Activated CD4-positive, alpha-beta T cell treated with anti-CD3 and anti-CD28 coated beads, Interleukin-2, Interleukin-4, amounts not matched to agents 100 ng/mL and 50 ng/mL, durations not matched to agents 16 hours and 8 hours (primary cell): ENCODE measurements at regions not wholly inside any gene's neighbourhood (a gene's known extent, or its start where the extent isn't known, plus 50 kb on each side); places are given as distances from the start of the nearest gene placed in this dataset.
"Not testable (repeated sequence)": the region's sequence is repeated elsewhere in the genome, so short reads cannot be mapped to it uniquely, and the experiment has no call there.

Experiments
- DNase-seq: peaks from one replicate; pipeline ENCODE4 v3.0.0-alpha.2; 2020; ENCODE audit warnings: low spot score

GRCh38 chr13:85601526-85601925 lies 197.7 kb downstream of the SLITRK6 start:
- no peak for DNase-seq

- no peak for DNase-seq
Measured at GRCh38 chr13:85597790-85598500, 201.3 kb downstream of the SLITRK6 start.

DNA sequence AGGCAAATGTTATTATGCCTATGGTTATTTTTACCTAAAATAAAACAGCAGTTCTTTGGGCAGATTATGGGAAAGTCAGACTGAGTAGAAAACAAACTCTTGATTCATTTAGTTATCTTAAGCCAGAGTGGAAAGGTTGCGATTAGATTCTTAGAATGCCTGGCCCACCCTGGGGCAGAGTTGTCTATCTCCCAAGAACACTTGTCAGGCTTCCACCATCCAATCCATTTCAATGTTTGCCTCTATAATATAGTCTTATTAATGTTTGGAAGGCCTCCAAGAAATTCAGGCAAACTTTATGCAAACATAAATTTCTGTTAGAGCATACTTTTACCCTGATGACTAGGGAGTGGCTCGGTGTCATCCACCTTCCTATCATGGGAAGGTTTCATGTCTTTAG lies 207.0 kb downstream of the SLITRK6 start:
- DNase-seq = no peak

DNA sequence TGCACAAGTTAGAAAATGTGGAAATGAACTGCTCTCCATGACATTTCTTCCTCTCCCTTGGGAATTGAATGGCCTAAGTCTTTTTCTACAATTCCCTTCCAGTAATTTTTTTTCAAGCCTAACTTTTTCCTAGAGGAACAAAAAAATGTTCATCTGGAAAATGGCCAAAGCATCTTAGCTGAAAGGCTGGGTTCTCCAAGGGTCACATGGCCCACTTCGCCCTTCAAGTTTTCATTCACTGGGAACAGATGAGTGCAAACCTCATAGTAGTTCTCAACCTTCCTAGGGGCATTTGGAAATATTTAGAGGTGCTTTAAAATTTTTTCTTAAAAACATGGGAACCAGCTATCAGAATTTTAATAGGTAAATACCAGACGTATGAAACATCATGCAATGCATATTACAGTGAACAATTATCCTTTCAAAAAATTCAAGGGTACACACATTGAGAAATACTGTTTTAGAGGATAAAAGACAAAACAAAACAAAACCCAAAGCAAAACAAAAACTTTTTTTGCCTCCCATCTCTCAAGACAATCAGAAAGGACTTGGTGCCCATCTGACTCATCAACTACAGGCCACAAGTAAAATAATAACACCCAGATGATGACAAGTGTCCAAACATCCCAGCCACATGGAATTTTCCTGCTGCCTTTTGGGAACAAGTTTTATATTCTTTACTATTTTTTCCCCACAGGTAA lies 208.8 kb downstream of the SLITRK6 start:
- no peak for DNase-seq

DNA sequence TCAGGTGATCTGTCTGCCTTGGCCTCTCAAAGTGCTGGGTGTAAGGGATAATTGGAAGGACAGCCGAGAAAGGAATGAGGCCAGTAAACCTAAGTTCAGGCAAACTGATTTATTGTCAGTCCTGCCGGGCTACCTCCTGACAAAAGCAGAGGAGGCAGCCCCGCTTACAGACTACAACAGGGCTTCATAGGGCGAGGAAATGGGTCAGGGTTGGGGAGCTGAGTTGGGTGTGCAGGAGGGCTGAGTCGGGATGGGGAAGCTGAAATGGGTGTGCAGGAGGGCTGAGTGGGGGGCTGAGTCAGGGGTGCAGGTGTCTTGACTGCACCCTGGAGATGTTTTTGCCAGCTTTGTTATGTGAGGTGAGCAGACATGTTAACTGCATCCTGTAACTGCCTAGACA lies 210.2 kb downstream of the SLITRK6 start:
- no peak for DNase-seq

- no peak for DNase-seq
Measured at GRCh38 chr13:85588359-85588758, 210.9 kb downstream of the SLITRK6 start.

GRCh38 chr13:85586856-85587255 lies 212.4 kb downstream of the SLITRK6 start:
- DNase-seq = no peak

- no peak for DNase-seq
Measured at GRCh38 chr13:85586422-85586831, 212.8 kb downstream of the SLITRK6 start.

- DNase-seq = no peak
Measured at GRCh38 chr13:85582890-85583289, 216.3 kb downstream of the SLITRK6 start.

GRCh38 chr13:85575110-85575509 lies 224.1 kb downstream of the SLITRK6 start:
- DNase-seq = no peak

GRCh38 chr13:85567909-85568308 lies 231.3 kb downstream of the SLITRK6 start:
- no peak for DNase-seq

DNA sequence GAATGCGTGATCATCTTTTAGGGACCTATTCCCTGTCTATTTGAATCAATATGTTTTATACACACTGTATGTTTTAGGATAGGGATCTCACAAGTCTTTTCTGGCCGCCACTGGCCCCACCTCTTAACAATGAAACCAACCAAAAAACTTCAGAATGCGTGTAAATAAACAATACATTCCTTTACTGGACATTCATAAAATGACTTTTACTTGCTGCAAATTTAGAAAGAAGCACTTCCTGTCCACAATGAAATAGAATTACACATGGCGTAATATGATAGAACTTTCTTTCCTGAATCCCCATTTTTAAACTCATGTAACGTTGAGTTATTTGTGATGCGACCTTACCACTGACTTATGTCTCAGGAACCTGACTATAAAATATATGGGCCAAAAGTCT lies 233.6 kb downstream of the SLITRK6 start:
- DNase-seq = no peak

DNA sequence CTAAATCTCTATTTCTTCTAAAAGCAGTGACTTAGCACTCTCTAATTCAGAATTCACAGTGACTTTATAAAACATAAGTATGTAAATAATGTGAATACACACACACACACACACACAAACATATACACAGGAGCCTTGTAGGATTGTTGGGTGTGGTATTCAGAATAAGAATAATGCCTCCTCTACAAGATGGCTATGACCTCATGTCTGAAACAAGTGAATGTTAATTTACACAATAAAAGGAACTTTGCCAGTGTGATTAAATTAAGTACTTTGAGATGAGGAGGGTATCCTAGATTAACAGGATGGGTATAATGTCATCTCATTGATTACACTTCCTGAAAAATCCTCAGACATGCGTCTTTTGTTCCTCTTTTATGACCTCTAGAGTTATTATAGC lies 234.6 kb downstream of the SLITRK6 start:
- DNase-seq = no peak

DNA sequence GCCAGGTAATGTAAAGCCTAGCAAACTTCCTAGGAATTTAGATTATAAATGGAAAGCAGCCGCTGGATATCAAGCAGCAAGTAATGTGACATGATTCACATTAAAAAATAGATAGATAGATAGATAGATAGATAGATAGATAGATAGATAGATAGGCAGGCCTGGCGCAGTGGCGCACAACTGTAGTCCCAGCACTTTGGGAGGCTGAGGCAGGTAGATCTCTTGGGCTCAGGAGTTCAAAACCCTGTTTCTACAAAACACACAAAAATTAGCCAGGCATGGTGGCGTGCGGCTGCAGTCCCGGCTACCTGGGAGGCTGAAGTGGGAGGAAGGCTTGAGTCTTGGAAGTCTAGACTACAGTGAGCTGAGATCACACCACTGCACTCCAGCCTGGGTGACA lies 236.9 kb downstream of the SLITRK6 start:
- DNase-seq = no peak

DNA sequence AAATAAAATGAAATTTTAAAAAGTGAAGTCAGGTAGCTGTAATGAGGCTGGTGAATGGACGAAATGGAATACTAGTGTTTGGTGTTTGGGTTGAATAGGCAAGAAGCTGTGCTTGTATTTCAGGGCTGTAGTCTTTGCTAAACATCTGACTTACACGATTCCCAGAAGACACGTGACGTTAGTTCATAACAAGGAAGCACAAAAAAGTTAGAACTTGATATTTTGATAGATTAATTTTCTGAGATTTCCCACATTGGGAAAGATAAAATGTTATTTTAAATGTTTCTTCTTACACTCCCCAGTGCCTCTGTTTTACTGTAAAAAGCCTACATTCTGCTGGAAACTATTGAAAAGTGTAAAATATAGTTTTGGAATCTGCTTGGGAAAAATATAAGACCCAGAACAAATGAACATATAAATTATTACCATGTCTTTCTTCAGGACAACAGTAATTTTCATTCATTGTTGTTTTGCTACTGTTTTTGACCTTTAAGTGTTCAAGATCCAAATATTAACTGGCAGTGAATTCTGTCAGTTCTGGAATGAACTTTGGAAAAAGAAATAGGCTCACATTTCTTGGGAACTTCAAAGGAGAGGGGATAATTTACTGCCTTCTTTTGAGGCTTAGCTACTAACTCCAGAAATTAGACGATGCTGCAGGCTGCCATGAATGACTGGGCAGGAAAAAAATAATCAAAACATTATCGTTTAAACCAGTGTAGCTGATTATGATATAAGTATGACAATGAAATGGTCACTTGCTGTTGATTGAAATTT lies 241.3 kb downstream of the SLITRK6 start:
- DNase-seq = no peak

GRCh38 chr13:85551012-85551411 lies 248.2 kb downstream of the SLITRK6 start:
- DNase-seq = no peak

DNA sequence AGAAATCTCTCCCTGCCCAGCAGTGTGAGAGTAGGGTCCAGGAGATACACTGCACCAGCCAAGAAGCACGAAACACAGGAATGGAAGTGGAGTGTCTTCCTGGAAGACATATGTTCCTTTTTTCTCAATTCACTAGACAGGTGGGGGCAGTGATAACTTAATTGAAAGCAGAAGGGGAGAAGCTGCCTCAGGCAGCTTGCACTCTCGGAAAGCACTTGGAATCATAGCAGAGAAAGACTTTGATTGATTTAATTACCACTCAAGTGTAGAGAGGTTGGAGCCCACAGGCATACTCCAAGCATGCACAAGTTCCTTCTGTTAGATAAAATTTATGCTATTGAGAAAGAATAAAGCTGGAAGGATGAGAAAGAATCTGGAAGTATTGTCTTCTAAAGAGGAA lies 249.4 kb downstream of the SLITRK6 start:
- no peak for DNase-seq

GRCh38 chr13:85548845-85549244 lies 250.4 kb downstream of the SLITRK6 start:
- not testable (repeated sequence) for DNase-seq

DNA sequence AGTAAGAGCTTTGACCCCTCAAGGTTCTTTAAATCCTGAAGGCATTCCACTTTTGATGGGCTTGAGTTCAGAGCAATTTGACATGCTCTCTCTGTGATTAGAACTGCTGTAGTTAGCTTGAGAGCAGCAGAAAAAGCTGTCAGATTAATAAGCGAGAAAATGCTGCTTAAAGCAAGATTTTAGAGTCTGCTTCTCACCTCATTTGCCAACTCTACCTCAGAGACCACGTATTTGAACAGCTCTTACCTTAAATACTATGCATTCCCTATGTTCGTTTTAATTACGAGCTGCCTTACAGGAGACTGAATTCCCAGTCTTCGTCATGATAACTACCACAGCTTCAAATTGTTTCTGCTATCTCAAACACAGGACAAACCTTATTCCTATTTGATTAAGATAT lies 253.4 kb downstream of the SLITRK6 start:
- no peak for DNase-seq

DNA sequence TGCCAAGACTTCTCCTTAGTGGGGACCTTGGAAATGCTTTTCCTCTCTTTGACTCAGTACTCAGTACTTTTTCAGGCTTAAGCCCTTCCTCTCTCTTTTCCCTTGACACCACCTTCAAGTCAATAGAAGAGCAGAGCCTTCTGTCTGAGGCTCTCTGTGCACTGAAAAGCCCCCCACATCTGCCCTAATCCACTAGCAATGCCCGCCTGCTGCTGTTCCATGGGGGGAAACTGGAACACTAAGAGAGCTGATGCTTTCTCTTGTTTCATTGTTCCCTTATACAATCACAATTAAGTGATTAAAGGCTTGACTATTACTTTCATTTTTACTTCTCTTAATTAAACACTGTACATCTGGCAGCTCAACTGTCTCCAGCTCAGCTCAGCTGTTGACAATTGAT lies 254.5 kb downstream of the SLITRK6 start:
- DNase-seq = no peak

DNA sequence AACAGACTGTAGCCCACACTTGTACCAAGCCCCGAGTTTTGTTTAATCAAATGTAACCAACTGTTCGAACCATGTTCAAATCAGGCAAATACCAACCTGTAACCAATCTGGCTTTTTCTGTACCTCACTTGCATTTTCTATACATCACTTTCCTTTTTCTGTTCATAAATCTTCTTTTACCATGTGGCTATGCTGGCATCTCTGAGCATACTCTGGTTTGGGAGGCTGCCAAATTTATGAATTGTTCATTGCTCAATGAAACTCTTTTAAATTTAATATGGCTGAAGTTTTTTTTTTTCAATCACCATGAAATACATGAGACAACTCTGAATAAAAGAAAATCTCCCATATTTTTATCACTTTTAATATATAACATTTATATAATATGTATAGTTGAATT lies 256.1 kb downstream of the SLITRK6 start:
- no peak for DNase-seq

DNA sequence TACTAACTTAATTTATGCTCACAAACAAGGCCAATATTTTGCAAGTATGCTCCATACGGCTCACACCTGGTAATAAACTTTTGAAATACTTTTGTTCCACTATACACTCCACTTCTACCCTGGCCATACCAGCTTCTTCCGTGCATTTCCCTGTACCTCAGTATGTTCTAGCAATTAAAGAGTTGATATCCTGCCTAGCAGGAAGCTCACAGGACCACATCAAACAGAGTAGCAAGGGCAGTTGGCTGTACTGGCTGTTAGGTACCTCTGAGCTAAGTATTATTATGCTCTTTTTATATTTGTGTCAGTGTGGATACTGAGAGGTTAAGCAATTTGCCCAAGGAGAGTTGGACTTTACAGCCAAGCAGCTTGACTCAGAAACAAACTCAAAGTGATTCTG lies 257.7 kb downstream of the SLITRK6 start:
- DNase-seq = no peak

- DNase-seq = no peak
Measured at GRCh38 chr13:85538957-85539356, 260.3 kb downstream of the SLITRK6 start.
